Astrocyte (in vitro differentiated cells and primary cell): ENCODE measurements at regions not wholly inside any gene's neighbourhood (a gene's known extent, or its start where the extent isn't known, plus 50 kb on each side); places are given as distances from the start of the nearest gene placed in this dataset.

Experiments used
- EZH2 ChIP-seq: IDR thresholded peaks from 2 replicates; pipeline ENCODE4 v1.6.1; 2012; ENCODE audit warnings: mild to moderate bottlenecking, low read length, inconsistent platforms; ENCODE audit not compliant: insufficient read depth
- TF ChIP-seq, protein P1 (sequence below): IDR thresholded peaks from 2 replicates; pipeline ENCODE4 v1.5.1; 2011; ENCODE audit warnings: low read depth, mild to moderate bottlenecking, inconsistent platforms, low read length, moderate library complexity; ENCODE audit not compliant: insufficient read depth

DNA sequence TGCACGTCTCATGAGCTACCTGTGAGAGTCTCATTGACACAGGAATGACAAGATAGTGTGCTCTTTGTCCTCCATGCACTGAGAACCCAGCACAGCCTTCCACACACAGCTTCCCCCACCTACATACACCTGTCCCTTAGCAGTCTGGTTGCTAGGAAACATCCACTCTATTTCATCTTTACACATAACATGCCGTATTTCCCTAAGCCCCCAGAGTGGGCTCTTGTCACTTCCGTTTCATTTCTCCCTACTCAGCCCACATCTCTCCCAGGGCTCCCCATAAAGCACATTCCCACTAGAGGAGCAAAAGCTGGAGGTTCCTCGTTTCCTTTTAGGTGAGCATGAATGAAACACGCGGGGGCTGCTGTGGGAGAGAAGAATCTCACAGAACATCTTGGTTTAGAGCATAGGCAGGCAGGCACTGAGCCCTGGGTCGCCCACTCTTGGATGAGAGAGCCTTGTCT lies 137.1 kb downstream of the ETS2 start:
- TF ChIP-seq, protein P1, sequence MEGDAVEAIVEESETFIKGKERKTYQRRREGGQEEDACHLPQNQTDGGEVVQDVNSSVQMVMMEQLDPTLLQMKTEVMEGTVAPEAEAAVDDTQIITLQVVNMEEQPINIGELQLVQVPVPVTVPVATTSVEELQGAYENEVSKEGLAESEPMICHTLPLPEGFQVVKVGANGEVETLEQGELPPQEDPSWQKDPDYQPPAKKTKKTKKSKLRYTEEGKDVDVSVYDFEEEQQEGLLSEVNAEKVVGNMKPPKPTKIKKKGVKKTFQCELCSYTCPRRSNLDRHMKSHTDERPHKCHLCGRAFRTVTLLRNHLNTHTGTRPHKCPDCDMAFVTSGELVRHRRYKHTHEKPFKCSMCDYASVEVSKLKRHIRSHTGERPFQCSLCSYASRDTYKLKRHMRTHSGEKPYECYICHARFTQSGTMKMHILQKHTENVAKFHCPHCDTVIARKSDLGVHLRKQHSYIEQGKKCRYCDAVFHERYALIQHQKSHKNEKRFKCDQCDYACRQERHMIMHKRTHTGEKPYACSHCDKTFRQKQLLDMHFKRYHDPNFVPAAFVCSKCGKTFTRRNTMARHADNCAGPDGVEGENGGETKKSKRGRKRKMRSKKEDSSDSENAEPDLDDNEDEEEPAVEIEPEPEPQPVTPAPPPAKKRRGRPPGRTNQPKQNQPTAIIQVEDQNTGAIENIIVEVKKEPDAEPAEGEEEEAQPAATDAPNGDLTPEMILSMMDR, result no peak
- TF ChIP-seq EZH2, result no peak
